ENCODE measurements at regions not wholly inside any gene's neighbourhood (a gene's known extent, or its start where the extent isn't known, plus 50 kb on each side); places are given as distances from the start of the nearest gene placed in this dataset.

DNA sequence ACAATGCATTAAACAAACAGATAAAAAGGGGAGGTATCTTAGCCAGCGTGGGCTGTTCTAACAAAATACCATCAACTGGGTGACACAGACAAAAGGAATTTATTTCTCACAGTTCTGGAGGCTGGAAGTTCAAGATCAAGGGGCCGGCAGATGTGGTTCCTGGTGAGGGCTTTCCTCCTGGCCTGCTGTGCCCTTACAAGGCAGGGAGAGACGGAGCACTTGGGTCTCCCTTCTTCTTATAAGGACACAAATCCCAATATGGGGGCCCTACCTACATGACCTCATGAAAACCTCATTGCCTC, 281.6 kb upstream of the KLF14 start:
- TF ChIP-seq CTCF (conservative IDR thresholded peaks at IDR 0.05 in 1 of 2, IDR thresholded peaks at IDR 0.05 in 1 of 2; ENCODE audit: extremely low read depth in 1 of 2, insufficient read depth in 1 of 2, low read depth in 1 of 2, low read length in 2 of 2), result no peak
- TF ChIP-seq EZH2 (IDR thresholded peaks at IDR 0.05; ENCODE audit: borderline replicate concordance, low read length), result no peak

Measured in mammary epithelial cell (primary cell).